Glomerular endothelial cell (primary cell): ENCODE measurements at regions not wholly inside any gene's neighbourhood (a gene's known extent, or its start where the extent isn't known, plus 50 kb on each side); places are given as distances from the start of the nearest gene placed in this dataset.
"Not testable (repeated sequence)": the region's sequence is repeated elsewhere in the genome, so short reads cannot be mapped to it uniquely, and the experiment has no call there.

Source experiments
- DNase-seq: peaks from one replicate; pipeline ENCODE4 v3.0.0-alpha.2; 2011; ENCODE audit warnings: low read depth, low spot score; ENCODE audit errors: extremely low read depth

DNA sequence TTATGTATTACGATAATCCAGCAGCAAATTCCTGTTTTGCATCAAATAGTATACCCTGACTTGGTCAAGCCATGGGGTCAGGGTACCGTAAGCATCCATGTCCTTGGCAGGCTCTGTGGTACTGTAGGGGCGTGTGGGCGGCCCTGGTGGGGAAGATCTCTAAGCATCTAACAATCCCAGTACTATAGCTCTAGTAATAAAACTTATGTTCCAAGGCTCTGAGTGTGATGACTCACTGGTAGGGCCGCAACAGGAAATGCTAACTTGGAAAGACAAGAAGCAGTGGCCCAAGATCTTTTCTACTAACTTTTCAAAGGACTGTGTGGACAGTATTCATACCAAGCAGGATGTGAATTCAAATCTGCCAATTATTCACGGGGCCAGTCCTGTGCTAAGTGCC is 63.8 kb downstream of the CLEC18A start:
- not testable (repeated sequence) for DNase-seq

DNA sequence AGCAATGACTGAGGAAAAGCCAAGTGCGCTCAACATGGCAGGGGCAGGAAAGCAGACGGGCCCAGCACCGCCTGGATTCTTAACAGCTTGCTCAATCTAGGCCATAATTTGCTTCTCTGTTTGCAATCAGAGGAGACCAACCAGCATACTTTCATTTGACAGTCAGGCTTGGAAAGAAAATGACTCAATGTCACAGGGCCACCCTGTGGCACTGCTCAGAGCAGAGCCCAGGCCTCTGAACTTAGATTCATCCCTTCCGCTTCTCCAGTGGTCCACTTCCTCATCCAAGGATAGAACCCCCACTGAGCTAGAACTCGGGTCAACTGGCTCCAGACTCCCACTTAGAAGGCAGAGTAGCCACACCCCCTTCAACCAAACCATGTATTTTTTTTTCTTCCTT is 65.6 kb downstream of the CLEC18A start:
- DNase-seq = not testable (repeated sequence)

DNA sequence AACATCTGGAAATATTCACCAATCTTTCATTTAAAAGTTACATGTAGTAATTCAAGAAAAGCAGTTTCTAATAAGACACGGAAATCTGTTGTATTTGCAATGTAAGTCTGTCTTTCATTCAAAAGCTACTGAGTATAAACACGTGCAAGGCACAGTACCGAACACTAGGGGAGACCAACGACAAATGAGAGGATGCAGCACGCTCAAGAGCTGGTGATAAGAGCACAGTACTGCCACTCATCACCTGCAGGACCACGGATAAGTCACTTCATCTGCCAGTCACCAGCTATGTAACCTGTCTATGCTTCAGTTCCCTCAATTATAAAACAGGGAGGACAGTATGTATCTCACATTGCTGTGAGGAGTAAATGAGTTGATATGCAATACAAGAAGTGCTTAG is 67.1 kb downstream of the CLEC18A start:
- no peak for DNase-seq

DNA sequence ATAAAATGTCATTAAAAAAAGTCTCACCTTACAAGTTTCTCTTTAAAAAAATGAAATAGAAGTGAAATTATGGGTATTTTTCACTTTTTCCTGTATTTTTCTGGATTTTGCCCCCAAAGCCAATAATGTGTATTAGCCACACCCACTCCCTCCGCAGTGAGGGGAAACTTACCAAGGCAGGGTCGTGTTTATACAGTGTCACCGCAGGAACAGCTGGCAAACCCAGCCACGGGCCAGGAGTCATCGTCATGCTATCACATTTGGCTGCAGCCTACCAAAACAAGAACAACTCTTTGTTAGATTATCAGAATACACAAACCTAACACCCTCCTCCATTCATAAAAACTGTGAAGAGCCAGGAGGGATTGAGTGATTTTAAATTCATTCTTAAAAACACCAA is 72.1 kb downstream of the CLEC18A start:
- not testable (repeated sequence) for DNase-seq

DNA sequence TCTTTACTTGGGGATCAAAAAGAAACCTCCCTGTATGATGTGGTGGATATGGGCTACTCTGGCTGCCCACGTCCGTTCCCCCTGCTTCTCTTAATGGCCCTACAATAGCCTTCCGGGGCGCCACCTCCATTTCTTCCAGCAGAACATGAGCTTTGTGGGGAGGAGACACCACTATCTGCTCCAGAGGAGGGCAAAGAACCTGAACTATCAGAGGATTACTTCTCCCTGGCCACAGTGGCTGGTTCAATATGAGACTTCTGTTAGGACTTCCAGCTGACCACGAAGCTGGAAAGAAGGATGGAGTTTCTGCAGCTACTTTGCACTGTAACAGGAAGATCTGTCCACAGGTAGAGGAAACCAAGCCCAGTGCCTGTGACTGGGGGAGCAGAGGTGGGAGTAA is 72.8 kb downstream of the CLEC18A start:
- DNase-seq = not testable (repeated sequence)

DNA sequence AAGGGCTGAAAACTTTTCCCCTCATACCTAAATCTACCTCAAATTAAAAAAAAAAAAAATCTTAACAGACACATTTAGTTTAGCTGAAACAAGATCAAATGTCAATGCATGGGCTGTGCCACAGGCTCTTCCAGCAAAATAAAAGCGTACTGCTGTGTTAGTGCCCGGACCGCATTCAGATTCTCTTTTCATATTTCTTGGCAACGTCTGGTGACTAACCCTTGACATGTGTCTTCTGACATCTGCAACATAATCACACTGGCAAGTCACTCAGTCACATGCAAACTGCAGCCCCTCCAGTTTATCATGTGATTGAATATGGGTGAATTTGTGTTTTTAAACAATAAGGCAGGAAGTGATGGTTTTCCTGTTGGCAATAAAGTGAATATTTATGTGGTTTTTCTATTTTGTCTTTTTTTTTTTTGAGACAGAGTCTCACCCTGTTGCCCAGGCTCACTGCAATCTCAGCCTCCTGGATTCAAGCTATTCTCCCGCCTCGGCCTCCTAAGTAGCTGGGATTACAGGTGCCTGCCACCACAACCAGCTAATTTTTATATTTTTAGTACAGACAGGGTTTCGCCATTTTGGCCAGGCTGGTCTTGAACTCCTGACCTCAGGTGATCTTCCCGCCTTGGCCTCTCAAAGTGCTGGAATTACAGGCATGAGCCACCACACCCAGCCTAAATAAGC is 75.2 kb downstream of the CLEC18A start:
- DNase-seq = peak; percentile 89

DNA sequence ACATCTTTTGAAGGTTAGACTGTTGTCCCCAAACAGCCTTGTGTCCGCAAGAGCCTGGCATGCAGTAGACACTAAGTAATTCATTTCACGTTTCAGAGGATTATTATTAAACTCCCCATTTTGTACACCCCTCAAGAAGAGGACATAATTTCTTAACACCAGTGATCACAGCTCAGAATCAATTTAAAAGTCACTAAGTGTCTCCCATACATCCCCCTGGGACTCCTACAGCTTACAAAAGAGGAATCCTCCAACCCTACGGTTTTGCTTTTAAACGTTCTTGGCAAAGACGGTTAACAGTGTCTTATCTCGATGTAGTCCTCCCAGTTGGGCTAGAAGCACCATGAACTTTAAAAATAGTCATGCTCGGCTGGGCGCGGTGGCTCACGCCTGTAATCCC is 81.2 kb upstream of the PDPR start:
- DNase-seq = not testable (repeated sequence)

DNA sequence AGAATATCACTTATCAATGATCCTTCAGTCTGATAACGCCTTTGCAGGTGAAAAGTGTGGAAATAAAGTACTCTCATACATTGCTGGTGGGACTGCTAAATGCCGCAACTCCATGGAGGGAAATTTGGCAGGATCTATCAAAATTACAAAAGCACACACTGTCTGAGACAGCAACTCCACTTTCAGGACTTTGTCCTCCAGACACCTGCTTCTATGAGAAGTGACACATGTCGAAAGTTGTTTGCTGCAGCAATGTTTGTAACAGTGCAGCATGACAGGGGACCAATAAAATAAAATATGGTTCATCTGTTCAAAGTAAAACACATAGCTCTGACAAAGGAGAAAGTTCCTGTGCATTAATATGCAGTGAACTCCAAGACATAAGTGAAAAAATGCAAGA is 76.2 kb upstream of the PDPR start:
- DNase-seq = not testable (repeated sequence)

DNA sequence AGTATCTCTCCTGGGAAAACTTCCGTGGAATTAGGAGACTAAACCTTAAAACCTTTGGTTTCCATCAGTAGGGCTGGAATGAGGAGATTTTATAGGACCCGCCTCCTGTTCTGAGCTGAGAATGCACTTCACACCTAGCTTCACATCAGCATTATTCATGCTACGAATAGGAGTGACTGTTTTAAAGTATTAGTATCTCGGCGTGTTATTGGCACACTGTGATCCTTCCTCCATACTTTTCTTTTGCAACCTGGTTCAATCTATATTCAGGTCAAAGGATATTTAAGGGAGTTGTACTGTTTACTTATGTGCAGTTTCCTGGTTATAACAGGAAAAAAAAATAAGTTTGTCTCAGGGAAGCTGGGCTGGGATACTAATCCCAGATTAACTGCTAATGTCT is 73.6 kb upstream of the PDPR start:
- not testable (repeated sequence) for DNase-seq

DNA sequence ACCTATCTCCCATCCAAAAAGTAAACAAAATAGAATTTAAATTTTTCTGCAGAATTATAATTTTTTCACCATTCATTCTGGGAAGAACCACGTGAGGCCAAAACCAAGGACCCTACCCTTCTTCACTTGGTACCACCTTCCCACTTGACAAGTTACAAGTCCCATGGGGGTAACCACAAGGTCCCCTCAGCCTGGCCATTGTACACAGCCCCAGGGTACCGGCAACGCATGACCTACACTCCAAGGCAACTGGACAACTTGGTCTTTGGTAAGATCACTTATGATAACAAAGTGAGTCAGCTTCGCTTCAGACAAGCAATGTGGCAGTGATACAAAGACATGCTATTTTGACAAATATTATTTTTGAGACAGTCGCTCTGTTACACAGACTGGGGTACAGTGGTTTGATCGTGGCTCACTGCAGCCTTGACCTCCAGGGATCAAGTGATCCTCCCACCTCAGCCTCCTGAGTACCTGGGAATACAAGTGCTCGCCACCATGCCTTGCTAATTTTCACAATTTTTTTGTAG is 70.5 kb upstream of the PDPR start:
- DNase-seq = not testable (repeated sequence)

DNA sequence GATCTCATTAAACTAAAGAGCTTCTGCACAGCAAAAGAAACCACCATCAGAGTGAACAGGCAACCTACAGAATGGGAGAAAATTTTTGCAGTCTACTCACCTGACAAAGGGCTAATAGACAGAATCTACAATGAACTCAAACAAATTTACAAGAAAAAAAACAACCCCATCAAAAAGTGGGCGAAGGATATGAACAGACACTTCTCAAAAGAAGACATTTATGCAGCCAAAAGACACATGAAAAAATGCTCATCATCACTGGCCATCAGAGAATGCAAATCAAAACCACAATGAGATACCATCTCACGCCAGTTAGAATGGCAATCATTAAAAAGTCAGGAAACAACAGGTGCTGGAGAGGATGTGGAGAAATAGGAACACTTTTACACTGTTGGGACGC is 67.6 kb upstream of the PDPR start:
- DNase-seq = not testable (repeated sequence)

DNA sequence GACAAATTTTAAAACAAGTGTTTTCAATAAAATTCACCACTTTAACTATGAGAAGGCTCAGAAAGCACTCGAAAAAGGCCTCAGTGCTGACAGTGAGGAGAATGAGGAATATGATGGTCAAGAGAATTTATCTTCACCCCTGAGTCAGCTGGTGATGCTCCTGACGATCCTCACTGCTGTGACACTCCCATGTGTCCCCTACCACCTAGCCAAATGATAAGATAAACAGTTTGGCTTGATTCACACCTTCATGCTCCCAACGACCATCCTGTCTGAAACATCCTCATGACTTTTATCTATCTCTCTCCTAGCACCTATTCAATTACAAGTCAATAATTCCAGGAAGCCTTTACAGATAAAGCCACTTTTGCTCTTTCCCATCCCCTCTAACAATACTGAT is 66.0 kb upstream of the PDPR start:
- not testable (repeated sequence) for DNase-seq

DNA sequence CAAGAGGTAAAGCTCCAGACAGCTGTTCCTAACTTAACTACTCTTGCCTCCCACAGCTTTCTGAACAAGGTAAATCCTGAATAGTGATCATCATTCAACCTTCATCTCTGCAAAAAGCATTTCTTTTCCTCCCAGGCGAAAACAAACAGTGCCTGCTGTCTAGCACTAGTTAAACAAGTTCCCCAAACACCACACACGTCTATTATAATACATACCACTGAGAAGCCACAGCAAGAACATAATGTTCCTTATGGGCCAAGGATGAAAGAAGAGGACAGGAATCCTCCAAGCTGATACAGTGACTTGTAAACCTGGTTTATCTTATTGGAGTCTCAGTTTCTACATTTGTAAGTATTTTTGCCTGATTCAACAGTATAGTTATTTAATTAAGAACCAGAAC is 56.1 kb upstream of the PDPR start:
- not testable (repeated sequence) for DNase-seq

DNA sequence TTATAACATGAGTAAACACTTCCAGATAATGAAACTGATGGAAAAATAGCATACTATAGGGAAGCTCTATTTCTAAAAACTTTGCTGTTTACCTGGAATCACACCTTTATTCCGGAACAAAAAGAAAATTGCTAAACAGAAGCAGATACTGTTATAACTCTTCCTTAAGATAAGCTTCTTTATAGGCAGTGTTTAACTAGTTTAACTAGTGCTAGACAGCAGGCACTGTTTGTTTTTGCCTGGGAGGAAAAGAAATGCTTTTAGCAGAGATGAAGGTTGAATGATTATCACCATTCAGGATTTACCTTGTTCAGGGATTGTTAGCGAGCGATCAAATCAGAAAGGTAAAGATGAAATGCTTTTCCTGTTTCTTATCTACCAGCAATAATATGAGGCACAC is 54.7 kb upstream of the PDPR start:
- not testable (repeated sequence) for DNase-seq

DNA sequence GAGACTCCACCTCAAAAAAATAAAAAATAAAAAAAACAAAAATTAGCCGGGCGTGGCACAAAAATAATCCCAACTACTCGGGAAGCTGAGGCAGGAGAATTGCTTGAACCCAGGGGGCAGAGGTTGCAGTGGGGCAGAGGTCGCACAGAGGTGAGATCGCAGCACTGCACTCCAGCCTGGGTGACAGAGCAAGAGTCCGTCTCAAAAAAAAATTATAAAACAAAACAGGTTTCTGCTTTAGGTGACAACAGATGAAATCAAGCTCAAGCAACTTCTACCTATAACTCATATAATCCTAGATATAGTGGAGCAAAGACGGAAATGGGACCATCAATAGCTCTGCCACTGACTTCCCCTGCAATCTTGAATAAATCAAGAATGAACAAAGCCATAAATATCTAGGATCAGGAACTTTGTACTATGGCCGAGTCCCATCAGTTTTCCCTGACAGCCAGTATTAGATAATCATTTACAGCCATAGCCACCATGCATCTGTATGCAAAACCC is 53.6 kb upstream of the PDPR start:
- not testable (repeated sequence) for DNase-seq

DNA sequence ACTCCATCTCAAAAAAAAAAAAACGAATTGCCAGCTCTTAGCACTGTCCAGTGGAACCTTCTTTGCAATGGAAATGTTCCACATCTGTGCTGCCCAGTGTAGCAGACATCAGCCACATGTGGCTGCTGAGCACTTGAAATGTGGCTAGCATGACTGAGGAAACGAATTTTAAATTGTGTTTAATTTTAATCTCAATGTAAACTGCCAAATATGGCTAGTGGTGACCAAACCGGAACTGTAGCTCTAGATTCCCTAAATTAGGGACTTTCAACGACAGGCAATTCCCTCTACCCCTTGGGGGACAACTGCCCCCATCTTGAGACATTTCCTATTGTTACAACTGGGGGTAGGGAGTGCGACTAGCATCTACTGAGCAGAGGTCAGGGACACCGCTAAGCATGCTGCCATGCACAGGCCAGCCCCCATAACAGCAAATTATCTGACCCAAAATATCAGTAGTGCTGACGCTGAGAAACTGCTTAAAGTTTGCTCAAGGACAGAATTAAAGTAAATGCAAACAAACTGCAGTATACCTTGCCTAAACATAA is 52.4 kb upstream of the PDPR start:
- not testable (repeated sequence) for DNase-seq

DNA sequence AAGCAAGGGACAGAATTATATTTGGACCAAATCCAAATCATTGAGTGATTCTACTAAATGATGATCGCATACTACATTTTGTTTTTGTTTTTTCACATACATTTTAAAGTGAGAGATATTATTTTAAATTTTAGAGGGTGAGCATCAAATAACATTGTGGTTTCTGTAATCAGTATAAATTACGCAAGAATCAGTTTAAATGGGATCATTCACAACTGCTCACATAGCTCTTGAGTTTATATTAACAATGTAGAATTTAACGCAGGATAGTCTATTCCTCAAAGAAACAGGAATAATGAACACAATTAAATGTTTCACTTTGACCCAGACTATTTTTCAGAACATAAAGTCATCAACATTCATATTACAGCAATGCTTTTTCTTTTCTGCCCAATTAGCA is 51.2 kb upstream of the PDPR start:
- DNase-seq = not testable (repeated sequence)
